HG02610 (cell line): ENCODE measurements at regions not wholly inside any gene's neighbourhood (a gene's known extent, or its start where the extent isn't known, plus 50 kb on each side); places are given as distances from the start of the nearest gene placed in this dataset.
"Not testable (repeated sequence)": the region's sequence is repeated elsewhere in the genome, so short reads cannot be mapped to it uniquely, and the experiment has no call there.

Experiments used
- ATAC-seq: cut with Tn5 transposase; IDR thresholded peaks from one replicate; pipeline ENCODE4 v1.9.1; 2021; ENCODE audit warnings: mild to moderate bottlenecking, moderate library complexity; ENCODE audit not compliant: unreplicated experiment

GRCh38 chr18:10604182-10604581 lies 78.4 kb downstream of the NAPG start:
- ATAC-seq = no peak

- peak; percentile 63 for ATAC-seq
Measured at GRCh38 chr18:10606881-10607280, 81.1 kb downstream of the NAPG start.

DNA sequence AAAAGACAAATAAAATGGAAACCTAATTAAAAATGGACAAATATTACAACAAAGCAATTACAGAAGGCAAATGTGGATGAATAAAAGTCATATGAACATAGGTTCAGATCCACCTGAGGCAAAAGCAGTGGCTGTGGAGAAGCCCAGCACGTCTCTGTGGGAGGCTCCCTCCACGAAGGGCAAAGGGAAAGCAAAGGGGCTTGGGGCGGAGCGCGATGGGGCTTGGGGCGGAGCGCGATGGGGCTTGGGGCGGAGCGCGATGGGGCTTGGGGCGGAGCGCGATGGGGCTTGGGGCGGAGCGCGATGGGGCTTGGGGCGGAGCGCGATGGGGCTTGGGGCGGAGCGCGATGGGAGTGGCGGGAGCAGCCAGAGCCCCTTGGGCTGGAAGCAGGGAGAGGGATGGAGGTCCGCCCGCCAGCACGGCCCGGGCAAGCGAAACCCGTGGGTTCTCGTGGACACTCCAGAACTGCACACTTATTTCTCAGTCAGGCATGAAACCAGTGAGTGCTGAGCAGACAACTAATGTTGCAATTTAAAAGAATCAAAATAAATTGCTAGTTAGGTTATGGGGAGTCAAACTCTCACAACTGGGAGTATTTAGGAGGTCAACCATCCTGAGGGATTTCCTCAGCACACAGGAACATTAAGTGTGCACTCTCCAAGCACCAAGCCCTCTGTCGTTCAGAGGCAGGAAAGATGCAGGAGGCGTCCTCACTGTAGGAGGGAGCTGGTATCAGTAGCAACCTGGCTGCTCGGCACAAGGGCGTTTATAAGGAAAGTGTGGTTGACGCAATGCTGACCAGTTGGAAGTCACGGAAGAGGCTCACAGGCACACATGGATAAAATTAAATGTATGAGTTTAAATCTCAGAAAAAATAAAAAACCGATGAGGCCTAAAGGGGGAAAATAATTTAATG lies 81.8 kb downstream of the NAPG start:
- not testable (repeated sequence) for ATAC-seq

GRCh38 chr18:10608450-10608849 lies 82.6 kb downstream of the NAPG start:
- not testable (repeated sequence) for ATAC-seq

GRCh38 chr18:10609046-10609445 lies 83.2 kb downstream of the NAPG start:
- not testable (repeated sequence) for ATAC-seq

GRCh38 chr18:10613226-10613625 lies 87.4 kb downstream of the NAPG start:
- not testable (repeated sequence) for ATAC-seq

DNA sequence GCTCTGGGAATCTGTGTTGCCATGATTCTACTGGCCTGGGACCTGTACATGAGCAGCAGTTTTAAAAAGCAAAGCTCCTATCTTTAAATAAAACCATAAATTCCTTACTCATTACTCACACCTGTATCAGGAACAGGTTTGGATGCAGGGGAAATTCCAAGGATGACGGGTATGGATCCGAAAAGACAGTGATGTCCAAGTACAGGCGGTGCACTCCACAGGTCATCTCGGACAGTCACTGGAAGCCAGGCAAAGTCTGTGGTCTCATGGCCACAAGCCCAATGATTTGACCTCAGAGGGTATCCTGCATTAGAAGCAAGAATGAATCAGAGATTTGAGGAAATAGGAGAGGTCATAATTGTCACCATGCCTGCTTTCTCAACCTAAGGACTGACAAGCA lies 90.9 kb downstream of the NAPG start:
- not testable (repeated sequence) for ATAC-seq

- ATAC-seq = not testable (repeated sequence)
Measured at GRCh38 chr18:10618797-10619196, 93.0 kb downstream of the NAPG start.

DNA sequence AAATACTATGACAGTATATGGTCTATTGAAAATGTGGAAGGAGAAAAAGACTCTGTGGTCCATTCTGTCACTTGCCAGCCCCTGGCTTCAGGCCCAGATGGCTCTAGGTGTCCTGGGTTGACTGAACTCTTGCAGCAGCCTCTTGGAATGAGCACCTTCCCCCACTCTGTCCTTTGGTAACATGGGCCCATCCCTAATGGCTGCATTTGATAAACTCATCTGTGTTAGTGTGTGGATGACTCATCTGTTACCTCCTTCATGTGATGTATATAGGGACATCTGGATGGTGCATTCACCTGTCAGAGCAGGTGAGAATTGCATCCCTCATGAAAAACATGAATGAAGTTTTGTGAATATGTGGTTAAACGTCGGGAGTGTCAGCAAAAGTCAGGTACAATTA lies 93.5 kb downstream of the NAPG start:
- not testable (repeated sequence) for ATAC-seq

GRCh38 chr18:10619833-10620232 lies 94.0 kb downstream of the NAPG start:
- not testable (repeated sequence) for ATAC-seq
